GM23338 (cell line): ENCODE measurements at regions not wholly inside any gene's neighbourhood (a gene's known extent, or its start where the extent isn't known, plus 50 kb on each side); places are given as distances from the start of the nearest gene placed in this dataset.

Experiments
- ATAC-seq: fragments of 200-7000 bp; cut with Tn5 transposase; 3 replicates; pipeline ENCODE4 v1.9.1; 2020
- DNase-seq: peaks from one replicate; pipeline ENCODE4 v3.0.0-alpha.2; 2015; ENCODE audit warnings: low spot score
- H2AFZ ChIP-seq: fragments of 200-600 bp; sonication (generic); 2 replicates; pipeline ENCODE4 v1.8.0; 2016; ENCODE audit warnings: antibody characterized with exemption, mild to moderate bottlenecking, moderate library complexity
- H3F3A ChIP-seq: fragments of 200-600 bp; sonication (generic); replicated peaks from 2 replicates; pipeline ENCODE4 v1.8.0; 2017; ENCODE audit warnings: antibody characterized with exemption, mixed run types, low read depth
- H3K27ac ChIP-seq: fragments of 200-600 bp; sonication (generic); 2 replicates; pipeline ENCODE4 v1.6.1; 2016; ENCODE audit warnings: low read depth
- H3K27me3 ChIP-seq: fragments of 200-600 bp; sonication (generic); 2 replicates; pipeline ENCODE4 v1.8.0; 2016; ENCODE audit warnings: mild to moderate bottlenecking, mixed run types, moderate library complexity; ENCODE audit not compliant: insufficient read depth
- H3K36me3 ChIP-seq: fragments of 200-600 bp; sonication (generic); 2 replicates; pipeline ENCODE4 v1.8.0; 2016; ENCODE audit warnings: mild to moderate bottlenecking; ENCODE audit not compliant: insufficient read depth
- H3K4me1 ChIP-seq: fragments of 200-600 bp; sonication (generic); 2 replicates; pipeline ENCODE4 v1.8.0; 2016; ENCODE audit warnings: mild to moderate bottlenecking, moderate library complexity; ENCODE audit not compliant: insufficient read depth
- H3K4me2 ChIP-seq: fragments of 200-600 bp; sonication (generic); 2 replicates; pipeline ENCODE4 v1.7.1; 2017; ENCODE audit warnings: mixed run types
- H3K4me3 ChIP-seq: fragments of 200-600 bp; sonication (generic); 2 replicates; pipeline ENCODE4 v1.6.1; 2016; ENCODE audit warnings: mixed run types
- H3K79me2 ChIP-seq: fragments of 200-600 bp; sonication (generic); replicated peaks from 2 replicates; pipeline ENCODE4 v1.8.0; 2017; ENCODE audit warnings: mild to moderate bottlenecking; ENCODE audit not compliant: insufficient read depth
- H3K9me2 ChIP-seq: fragments of 200-600 bp; sonication (generic); 2 replicates; pipeline ENCODE4 v1.8.0; 2017; ENCODE audit not compliant: insufficient read depth
- H4K20me1 ChIP-seq: fragments of 200-600 bp; sonication (generic); replicated peaks from 2 replicates; pipeline ENCODE4 v1.8.0; 2017; ENCODE audit warnings: mild to moderate bottlenecking; ENCODE audit not compliant: insufficient read depth
- H3K27ac Mint-ChIP-seq: 2 replicates; pipeline ENCODE4 v1.8.0; 2020; ENCODE audit warnings: inconsistent platforms, mild to moderate bottlenecking, moderate library complexity, mixed read lengths
- H3K27me3 Mint-ChIP-seq: 3 replicates; pipeline ENCODE4 v1.8.0; 2022; ENCODE audit warnings: low read depth, mild to moderate bottlenecking, moderate library complexity, mixed read lengths, inconsistent platforms; ENCODE audit not compliant: insufficient read depth, poor library complexity
- H3K36me3 Mint-ChIP-seq: 3 replicates; pipeline ENCODE4 v1.8.0; 2021; ENCODE audit warnings: low read depth, mild to moderate bottlenecking, inconsistent platforms, moderate library complexity, mixed read lengths
- H3K4me1 Mint-ChIP-seq: 3 replicates; pipeline ENCODE4 v1.8.0; 2020; ENCODE audit warnings: mild to moderate bottlenecking, inconsistent platforms, mixed read lengths
- H3K4me3 Mint-ChIP-seq: 3 replicates; pipeline ENCODE4 v1.8.0; 2021; ENCODE audit warnings: moderate library complexity, mild to moderate bottlenecking, inconsistent platforms, mixed read lengths
- H3K9me3 Mint-ChIP-seq: 3 replicates; pipeline ENCODE4 v1.8.0; 2020; ENCODE audit warnings: moderate library complexity, mild to moderate bottlenecking, inconsistent platforms, mixed read lengths
- CREB1 ChIP-seq: fragments of 250-450 bp; sonication (Bioruptor Pico); IDR thresholded peaks from 2 replicates; pipeline ENCODE4 v1.5.0; 2020; ENCODE audit warnings: low read depth, mild to moderate bottlenecking, moderate library complexity
- ETS1 ChIP-seq: IDR thresholded peaks from 2 replicates; pipeline ENCODE4 v1.6.1; 2016; ENCODE audit warnings: antibody characterized with exemption
- EZH2 ChIP-seq: fragments of 200-600 bp; sonication (generic); IDR thresholded peaks from one replicate; pipeline ENCODE4 v1.8.0; 2017; ENCODE audit warnings: antibody characterized with exemption, mild to moderate bottlenecking, low read depth; ENCODE audit not compliant: unreplicated experiment
- EZH2phosphoT487 ChIP-seq: fragments of 200-600 bp; sonication (generic); IDR thresholded peaks from one replicate; pipeline ENCODE4 v1.8.1; 2018; ENCODE audit warnings: antibody characterized with exemption; ENCODE audit not compliant: unreplicated experiment
- JUNB ChIP-seq: IDR thresholded peaks from one replicate; pipeline ENCODE4 v1.6.1; 2016; ENCODE audit warnings: antibody characterized with exemption; ENCODE audit not compliant: unreplicated experiment
- NANOG ChIP-seq: IDR thresholded peaks from 2 replicates; pipeline ENCODE4 v1.6.1; 2016; ENCODE audit warnings: antibody characterized with exemption, borderline replicate concordance
- POLR2AphosphoS5 ChIP-seq: IDR thresholded peaks from 2 replicates; pipeline ENCODE4 v1.6.1; 2016; ENCODE audit warnings: antibody characterized with exemption, low read depth
- REST ChIP-seq: IDR thresholded peaks from one replicate; pipeline ENCODE4 v1.6.1; 2018; ENCODE audit warnings: antibody characterized with exemption; ENCODE audit not compliant: unreplicated experiment
- STAT1 ChIP-seq: IDR thresholded peaks from one replicate; pipeline ENCODE4 v1.6.1; 2016; ENCODE audit warnings: antibody characterized with exemption; ENCODE audit not compliant: unreplicated experiment
- ZNF114 ChIP-seq: fragments of 250-450 bp; sonication (Bioruptor Pico); IDR thresholded peaks from 2 replicates; pipeline ENCODE4 v1.5.0; 2020; ENCODE audit warnings: mild to moderate bottlenecking, moderate library complexity
- ZNF331 ChIP-seq: fragments of 250-450 bp; sonication (Bioruptor Pico); IDR thresholded peaks from 2 replicates; pipeline ENCODE4 v1.5.0; 2020; ENCODE audit warnings: low read depth, mild to moderate bottlenecking, moderate library complexity
- ZNF462 ChIP-seq: fragments of 250-450 bp; sonication (Bioruptor Pico); IDR thresholded peaks from 2 replicates; pipeline ENCODE4 v1.5.0; 2020; ENCODE audit warnings: mild to moderate bottlenecking, moderate library complexity
- TF ChIP-seq, protein P1 (sequence below), 2 experiments: fragments of 200-600 bp in 1 of 2; sonication (generic) in 1 of 2; conservative IDR thresholded peaks; 2 replicates each; pipeline versions ENCODE4 v1.5.1 to v1.6.1; 2016 to 2017; ENCODE audit warnings: antibody characterized with exemption in 2 of 2, low read depth in 2 of 2, mild to moderate bottlenecking in 2 of 2, moderate library complexity in 1 of 2

GRCh38 chr1:232368821-232369321, 261.1 kb downstream of the SIPA1L2 start:
- no peak overlapping the region for H3K4me3 ChIP-seq
- Mint-ChIP-seq H3K4me1 (peaks cover 17% of the 10 kb centered on the region), H3K9me3 (no peaks in the 10 kb centered on the region; the same call in 2 of the 3 replicates), H3K27ac (no peak overlapping the region), H3K27me3 (peaks cover 8% of the 10 kb centered on the region), H3K4me3 (no peak overlapping the region), H3K36me3 (no peaks in the 10 kb centered on the region)
- no peaks in the 10 kb centered on the region for H3K79me2 ChIP-seq
- no peaks in the 10 kb centered on the region for H4K20me1 ChIP-seq
- DNase-seq (no peak), ATAC-seq (no peak)
- H3K27me3 ChIP-seq = no peaks in the 10 kb centered on the region
- no peak overlapping the region for H3K4me2 ChIP-seq
- no peaks in the 10 kb centered on the region for H3K36me3 ChIP-seq
- no peak overlapping the region for H3K27ac ChIP-seq
- H3F3A ChIP-seq = no peaks in the 10 kb centered on the region
- TF ChIP-seq ZNF462 (CRISPR knock-in tag) (no peak), REST (no peak), POLR2AphosphoS5 (no peak), ZNF331 (CRISPR knock-in tag) (no peak), CREB1 (CRISPR knock-in tag) (no peak), STAT1 (no peak), NANOG (no peak), EZH2phosphoT487 (no peak), EZH2 (no peak), JUNB (no peak), ETS1 (no peak), ZNF114 (CRISPR knock-in tag) (no peak)
- TF ChIP-seq, protein P1, sequence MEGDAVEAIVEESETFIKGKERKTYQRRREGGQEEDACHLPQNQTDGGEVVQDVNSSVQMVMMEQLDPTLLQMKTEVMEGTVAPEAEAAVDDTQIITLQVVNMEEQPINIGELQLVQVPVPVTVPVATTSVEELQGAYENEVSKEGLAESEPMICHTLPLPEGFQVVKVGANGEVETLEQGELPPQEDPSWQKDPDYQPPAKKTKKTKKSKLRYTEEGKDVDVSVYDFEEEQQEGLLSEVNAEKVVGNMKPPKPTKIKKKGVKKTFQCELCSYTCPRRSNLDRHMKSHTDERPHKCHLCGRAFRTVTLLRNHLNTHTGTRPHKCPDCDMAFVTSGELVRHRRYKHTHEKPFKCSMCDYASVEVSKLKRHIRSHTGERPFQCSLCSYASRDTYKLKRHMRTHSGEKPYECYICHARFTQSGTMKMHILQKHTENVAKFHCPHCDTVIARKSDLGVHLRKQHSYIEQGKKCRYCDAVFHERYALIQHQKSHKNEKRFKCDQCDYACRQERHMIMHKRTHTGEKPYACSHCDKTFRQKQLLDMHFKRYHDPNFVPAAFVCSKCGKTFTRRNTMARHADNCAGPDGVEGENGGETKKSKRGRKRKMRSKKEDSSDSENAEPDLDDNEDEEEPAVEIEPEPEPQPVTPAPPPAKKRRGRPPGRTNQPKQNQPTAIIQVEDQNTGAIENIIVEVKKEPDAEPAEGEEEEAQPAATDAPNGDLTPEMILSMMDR (conservative IDR thresholded peaks at IDR 0.05; ENCODE audit: low read depth in 2 of 2) = no peak
- no peak overlapping the region for H2AFZ ChIP-seq
- H3K4me1 ChIP-seq = peaks cover 11% of the 10 kb centered on the region; the same call in 1 of the 2 replicates
- H3K9me2 ChIP-seq = no peaks in the 10 kb centered on the region
